Stimulated activated CD8-positive, alpha-beta memory T cell treated with anti-CD3 and anti-CD28 coated beads, Interleukin-7, amount 100 ng/mL, for 4 hours (primary cell): ENCODE measurements at regions not wholly inside any gene's neighbourhood (a gene's known extent, or its start where the extent isn't known, plus 50 kb on each side); places are given as distances from the start of the nearest gene placed in this dataset.

ENCODE experiments used
- DNase-seq, 2 donors: peaks; one replicate each; pipeline ENCODE4 v3.0.0-alpha.2; 2020; ENCODE audit warnings: low read depth in 2 of 2

GRCh38 chr1:61627365-61627764, 97.6 kb downstream of the TM2D1 start:
- DNase-seq = no peak

GRCh38 chr1:61626816-61627215, 98.1 kb downstream of the TM2D1 start:
- no peak for DNase-seq

- no peak for DNase-seq
Observed at GRCh38 chr1:61623852-61624251, 101.1 kb downstream of the TM2D1 start.

GRCh38 chr1:61620536-61620935, 104.4 kb downstream of the TM2D1 start:
- DNase-seq = no peak

- no peak for DNase-seq
Observed at GRCh38 chr1:61618755-61619154, 106.2 kb downstream of the TM2D1 start.

GRCh38 chr1:61618193-61618592, 106.7 kb downstream of the TM2D1 start:
- no peak for DNase-seq

GRCh38 chr1:61616830-61617229, 108.1 kb downstream of the TM2D1 start:
- DNase-seq = no peak

- DNase-seq = no peak
Observed at GRCh38 chr1:61612602-61613001, 112.3 kb downstream of the TM2D1 start.

GRCh38 chr1:61609040-61609439, 115.9 kb downstream of the TM2D1 start:
- no peak for DNase-seq

- no peak for DNase-seq
Observed at GRCh38 chr1:61607448-61607847, 117.5 kb downstream of the TM2D1 start.

GRCh38 chr1:61606448-61607312, 118.3 kb downstream of the TM2D1 start:
- no peak for DNase-seq

- no peak for DNase-seq
Observed at GRCh38 chr1:61605607-61606321, 119.2 kb downstream of the TM2D1 start.

- no peak for DNase-seq
Observed at GRCh38 chr1:61604684-61605083, 120.3 kb downstream of the TM2D1 start.

- DNase-seq = no peak
Observed at GRCh38 chr1:61604261-61604660, 120.7 kb downstream of the TM2D1 start.

- no peak for DNase-seq
Observed at GRCh38 chr1:61602663-61603062, 122.3 kb downstream of the TM2D1 start.

- DNase-seq = no peak
Observed at GRCh38 chr1:61597601-61598000, 127.3 kb downstream of the TM2D1 start.

- DNase-seq = no peak
Observed at GRCh38 chr1:61593331-61593730, 131.6 kb downstream of the TM2D1 start.

- DNase-seq = no peak
Observed at GRCh38 chr1:61591351-61591750, 133.6 kb downstream of the TM2D1 start.

GRCh38 chr1:61588736-61589672, 135.9 kb downstream of the TM2D1 start:
- DNase-seq = peak; percentile 5 to 12

- DNase-seq = no peak
Observed at GRCh38 chr1:61585714-61586113, 139.2 kb downstream of the TM2D1 start.

- no peak for DNase-seq
Observed at GRCh38 chr1:61583703-61584102, 141.2 kb downstream of the TM2D1 start.

- no peak for DNase-seq
Observed at GRCh38 chr1:61581251-61581650, 143.7 kb downstream of the TM2D1 start.
